SK-N-SH treated with all-trans-retinoic acid at 6 μM for 48 hours (cell line): ENCODE measurements at regions not wholly inside any gene's neighbourhood (a gene's known extent, or its start where the extent isn't known, plus 50 kb on each side); places are given as distances from the start of the nearest gene placed in this dataset.

ENCODE experiments used
- CSDC2 ChIP-seq: fragments of 250-450 bp; sonication (Bioruptor Pico); IDR thresholded peaks from 2 replicates; pipeline ENCODE4 v1.5.0; 2020; ENCODE audit warnings: mild to moderate bottlenecking, moderate library complexity
- ZFP30 ChIP-seq: fragments of 450-650 bp; formaldehyde crosslinking; IDR thresholded peaks from 2 replicates; pipeline ENCODE4 v1.5.0; 2022; ENCODE audit warnings: mild to moderate bottlenecking, moderate library complexity
- ZNF70 ChIP-seq: fragments of 450-650 bp; formaldehyde crosslinking; IDR thresholded peaks from 2 replicates; pipeline ENCODE4 v1.5.0; 2020; ENCODE audit warnings: mild to moderate bottlenecking, moderate library complexity

DNA sequence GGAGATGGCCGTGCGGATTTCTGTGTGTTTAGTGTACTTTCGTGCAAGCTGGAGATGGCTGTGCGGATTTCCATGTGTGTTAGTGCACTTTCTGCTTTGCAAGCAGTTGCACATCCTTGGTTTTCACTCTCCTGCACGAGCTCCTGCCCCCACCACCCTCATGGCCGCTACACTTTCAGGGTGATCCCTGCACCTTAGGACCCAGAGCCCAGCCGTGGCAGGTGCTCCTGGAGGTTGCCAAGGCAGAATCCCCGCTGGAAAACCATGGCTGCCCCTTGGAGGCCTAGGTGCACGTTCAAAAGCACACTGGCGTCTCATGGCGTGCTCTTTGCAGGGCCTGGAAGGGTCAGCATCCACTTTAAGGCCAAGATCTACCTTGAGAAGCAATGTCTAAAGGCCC, 311.0 kb upstream of the TNRC6C start:
- TF ChIP-seq ZNF70 (CRISPR knock-in tag): no peak
- no peak for TF ChIP-seq CSDC2 (CRISPR knock-in tag)
- no peak for TF ChIP-seq ZFP30
